Transverse colon (tissue), 4 donors: ENCODE measurements at regions not wholly inside any gene's neighbourhood (a gene's known extent, or its start where the extent isn't known, plus 50 kb on each side); places are given as distances from the start of the nearest gene placed in this dataset.

ENCODE experiments used
- POLR2AphosphoS5 ChIP-seq, 3 donors: sonication (generic); formaldehyde crosslinking; IDR thresholded peaks; one replicate each; pipeline ENCODE4 v1.6.1; 2016; ENCODE audit warnings: antibody characterized with exemption in 3 of 3
- TF ChIP-seq, protein P1 (sequence below), 5 experiments: fragments of 200-600 bp in 3 of 5; fragments of 450-650 bp in 2 of 5; sonication (generic) in 3 of 5; IDR thresholded peaks; 1 replicate in 2 of 5; 2 replicates in 3 of 5; pipeline ENCODE4 v1.5.1; 2016 to 2017; ENCODE audit warnings: antibody characterized with exemption in 5 of 5, inconsistent platforms in 3 of 5, mild to moderate bottlenecking in 2 of 5, moderate library complexity in 1 of 5

DNA sequence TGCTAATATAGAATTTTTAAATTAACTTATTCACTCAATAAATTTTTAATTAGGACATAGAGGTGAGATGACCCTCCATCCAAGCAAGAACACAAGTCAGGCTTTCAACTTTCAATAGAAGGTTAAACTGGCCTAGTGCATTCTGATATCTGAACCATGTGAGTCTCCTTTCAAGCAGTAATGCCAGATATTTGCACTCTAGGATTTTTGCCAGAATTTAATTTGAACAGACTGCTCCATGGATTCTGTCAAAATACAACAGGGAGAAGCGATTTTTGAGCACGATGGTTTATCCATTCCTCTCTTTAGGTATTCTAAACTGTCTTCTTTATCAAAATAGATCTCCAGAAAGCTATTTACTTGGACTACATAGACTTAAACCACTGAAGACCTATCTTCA, 72.0 kb upstream of the DCLK2 start:
- TF ChIP-seq, protein P1, sequence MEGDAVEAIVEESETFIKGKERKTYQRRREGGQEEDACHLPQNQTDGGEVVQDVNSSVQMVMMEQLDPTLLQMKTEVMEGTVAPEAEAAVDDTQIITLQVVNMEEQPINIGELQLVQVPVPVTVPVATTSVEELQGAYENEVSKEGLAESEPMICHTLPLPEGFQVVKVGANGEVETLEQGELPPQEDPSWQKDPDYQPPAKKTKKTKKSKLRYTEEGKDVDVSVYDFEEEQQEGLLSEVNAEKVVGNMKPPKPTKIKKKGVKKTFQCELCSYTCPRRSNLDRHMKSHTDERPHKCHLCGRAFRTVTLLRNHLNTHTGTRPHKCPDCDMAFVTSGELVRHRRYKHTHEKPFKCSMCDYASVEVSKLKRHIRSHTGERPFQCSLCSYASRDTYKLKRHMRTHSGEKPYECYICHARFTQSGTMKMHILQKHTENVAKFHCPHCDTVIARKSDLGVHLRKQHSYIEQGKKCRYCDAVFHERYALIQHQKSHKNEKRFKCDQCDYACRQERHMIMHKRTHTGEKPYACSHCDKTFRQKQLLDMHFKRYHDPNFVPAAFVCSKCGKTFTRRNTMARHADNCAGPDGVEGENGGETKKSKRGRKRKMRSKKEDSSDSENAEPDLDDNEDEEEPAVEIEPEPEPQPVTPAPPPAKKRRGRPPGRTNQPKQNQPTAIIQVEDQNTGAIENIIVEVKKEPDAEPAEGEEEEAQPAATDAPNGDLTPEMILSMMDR (IDR thresholded peaks at IDR 0.05) = no peak
- TF ChIP-seq POLR2AphosphoS5 (IDR thresholded peaks at IDR 0.05) = no peak
